Keratinocyte (primary cell): ENCODE measurements at regions not wholly inside any gene's neighbourhood (a gene's known extent, or its start where the extent isn't known, plus 50 kb on each side); places are given as distances from the start of the nearest gene placed in this dataset.
"Not testable (repeated sequence)": the region's sequence is repeated elsewhere in the genome, so short reads cannot be mapped to it uniquely, and the experiment has no call there.

ENCODE experiments used
- DNase-seq: peaks from one replicate; pipeline ENCODE4 v3.0.0-alpha.2; 2011; ENCODE audit warnings: low read depth, missing footprints, low spot score
- FAIRE-seq: peaks from 2 replicates; lab custom pipeline; 2011; peaks lifted over from hg19 to GRCh38; lab: Jason Lieb, UNC
- H2AFZ ChIP-seq: 2 replicates; pipeline ENCODE4 v1.6.0; 2012; ENCODE audit warnings: low read length, control low read depth, inconsistent platforms; ENCODE audit not compliant: control insufficient read depth
- H3K27ac ChIP-seq: 2 replicates; pipeline ENCODE4 v1.5.1; 2011; ENCODE audit warnings: low read length; ENCODE audit not compliant: control insufficient read depth, insufficient read depth
- H3K27me3 ChIP-seq: 3 replicates; pipeline ENCODE4 v1.6.0; 2011; ENCODE audit warnings: low read length; ENCODE audit not compliant: control insufficient read depth, insufficient read depth; ENCODE audit errors: extremely low read depth
- H3K36me3 ChIP-seq, 2 experiments: 2 replicates in 1 of 2; 3 replicates in 1 of 2; pipeline ENCODE4 v1.5.1; 2011; ENCODE audit warnings: low read length in 2 of 2, mild to moderate bottlenecking in 1 of 2; ENCODE audit not compliant: control insufficient read depth in 2 of 2, insufficient read depth in 2 of 2; ENCODE audit errors: extremely low read depth in 1 of 2
- H3K4me1 ChIP-seq: 3 replicates; pipeline ENCODE4 v1.5.1; 2011; ENCODE audit warnings: low read length; ENCODE audit not compliant: control insufficient read depth, insufficient read depth; ENCODE audit errors: extremely low read depth
- H3K4me2 ChIP-seq: 3 replicates; pipeline ENCODE4 v1.6.0; 2011; ENCODE audit warnings: low read depth, low read length; ENCODE audit not compliant: control insufficient read depth, insufficient read depth; ENCODE audit errors: extremely low read depth
- H3K4me3 ChIP-seq, 3 experiments: fragments of 200-600 bp in 1 of 3; sonication (generic) in 1 of 3; 2 replicates in 2 of 3; 3 replicates in 1 of 3; pipeline ENCODE4 v1.5.1; 2011 to 2016; ENCODE audit warnings: low read length in 3 of 3, mild to moderate bottlenecking in 3 of 3, control low read depth in 2 of 3, inconsistent platforms in 1 of 3, low read depth in 1 of 3, mixed read lengths in 1 of 3, mixed run types in 1 of 3, moderate library complexity in 1 of 3; ENCODE audit not compliant: control insufficient read depth in 2 of 3, insufficient read depth in 2 of 3; ENCODE audit errors: extremely low read depth in 1 of 3
- H3K79me2 ChIP-seq: 2 replicates; pipeline ENCODE4 v1.6.0; 2012; ENCODE audit warnings: low read length; ENCODE audit not compliant: control insufficient read depth, insufficient read depth
- H3K9ac ChIP-seq: 3 replicates; pipeline ENCODE4 v1.6.0; 2011; ENCODE audit warnings: low read length; ENCODE audit not compliant: control insufficient read depth, insufficient read depth; ENCODE audit errors: extremely low read depth
- H3K9me1 ChIP-seq: 3 replicates; pipeline ENCODE4 v1.6.0; 2011; ENCODE audit warnings: low read length; ENCODE audit not compliant: control insufficient read depth, insufficient read depth; ENCODE audit errors: extremely low read depth
- H3K9me3 ChIP-seq: 2 replicates; pipeline ENCODE4 v1.5.1; 2012; ENCODE audit warnings: low read depth, low read length; ENCODE audit not compliant: control insufficient read depth
- H4K20me1 ChIP-seq: 3 replicates; pipeline ENCODE4 v1.6.0; 2011; ENCODE audit warnings: low read length; ENCODE audit not compliant: control insufficient read depth, insufficient read depth; ENCODE audit errors: extremely low read depth
- EZH2 ChIP-seq: IDR thresholded peaks from one replicate; pipeline ENCODE4 v1.6.1; 2012; ENCODE audit warnings: inconsistent platforms, mild to moderate bottlenecking, low read length, moderate library complexity
- dilution Hi-C: fragments of 300-500 bp; cut with MboI; formaldehyde crosslinking; loops from one replicate; pipeline ENCODE4 v1.7.0; 2020; ENCODE audit warnings: low sequenced_read_pairs; ENCODE audit not compliant: extremely low pct_ligation_motif_present
- TF ChIP-seq, protein P1 (sequence below), 3 experiments: IDR thresholded peaks in 1 of 3; conservative IDR thresholded peaks in 1 of 3; optimal IDR thresholded peaks in 1 of 3; 2 replicates in 2 of 3; 3 replicates in 1 of 3; pipeline versions ENCODE3 to v1.5.1; 2011; ENCODE audit warnings: low read length in 3 of 3, mild to moderate bottlenecking in 3 of 3, moderate library complexity in 2 of 3, control low read depth in 1 of 3, inconsistent platforms in 1 of 3; ENCODE audit not compliant: insufficient read depth in 2 of 3; ENCODE audit errors: extremely low read depth in 1 of 3

DNA sequence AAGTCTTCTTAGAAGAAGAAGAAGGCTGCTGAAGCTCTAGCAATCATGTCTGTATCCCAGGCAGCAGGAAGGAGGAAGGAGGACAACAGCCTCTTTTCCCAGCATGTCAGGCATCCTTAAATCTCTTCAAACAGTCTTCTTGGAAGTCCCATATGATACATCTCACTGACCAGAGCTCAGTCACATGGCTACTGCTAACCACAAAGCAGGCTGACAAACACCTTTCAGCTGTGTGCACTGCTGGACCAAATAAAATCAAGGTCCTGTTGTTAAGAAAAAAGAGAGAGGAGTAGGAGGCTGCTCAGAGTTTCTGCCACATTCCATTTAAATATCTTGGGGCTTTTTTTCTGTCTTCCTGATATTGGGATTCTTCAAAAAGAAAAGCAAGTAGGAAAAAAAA, 203.4 kb upstream of the PELI2 start:
- dilution Hi-C loops = no loop called here
- no peak overlapping the region for H3K27ac ChIP-seq

GRCh38 chr14:55915456-55915855, 202.8 kb upstream of the PELI2 start:
- Histone ChIP-seq H3K27me3 (peaks cover 2% of the 10 kb centered on the region), H3K79me2 (no peaks in the 10 kb centered on the region), H3K4me3 (no peak overlapping the region), H3K36me3 (no peaks in the 10 kb centered on the region), H3K27ac (no peak overlapping the region), H3K9ac (no peak overlapping the region), H3K9me1 (no peaks in the 10 kb centered on the region), H3K4me1 (no peaks in the 10 kb centered on the region), H3K9me3 (no peaks in the 10 kb centered on the region), H3K4me2 (no peak overlapping the region), H4K20me1 (no peaks in the 10 kb centered on the region), H2AFZ (no peak overlapping the region)
- no peak for DNase-seq
- TF ChIP-seq EZH2 = no peak
- TF ChIP-seq, protein P1, sequence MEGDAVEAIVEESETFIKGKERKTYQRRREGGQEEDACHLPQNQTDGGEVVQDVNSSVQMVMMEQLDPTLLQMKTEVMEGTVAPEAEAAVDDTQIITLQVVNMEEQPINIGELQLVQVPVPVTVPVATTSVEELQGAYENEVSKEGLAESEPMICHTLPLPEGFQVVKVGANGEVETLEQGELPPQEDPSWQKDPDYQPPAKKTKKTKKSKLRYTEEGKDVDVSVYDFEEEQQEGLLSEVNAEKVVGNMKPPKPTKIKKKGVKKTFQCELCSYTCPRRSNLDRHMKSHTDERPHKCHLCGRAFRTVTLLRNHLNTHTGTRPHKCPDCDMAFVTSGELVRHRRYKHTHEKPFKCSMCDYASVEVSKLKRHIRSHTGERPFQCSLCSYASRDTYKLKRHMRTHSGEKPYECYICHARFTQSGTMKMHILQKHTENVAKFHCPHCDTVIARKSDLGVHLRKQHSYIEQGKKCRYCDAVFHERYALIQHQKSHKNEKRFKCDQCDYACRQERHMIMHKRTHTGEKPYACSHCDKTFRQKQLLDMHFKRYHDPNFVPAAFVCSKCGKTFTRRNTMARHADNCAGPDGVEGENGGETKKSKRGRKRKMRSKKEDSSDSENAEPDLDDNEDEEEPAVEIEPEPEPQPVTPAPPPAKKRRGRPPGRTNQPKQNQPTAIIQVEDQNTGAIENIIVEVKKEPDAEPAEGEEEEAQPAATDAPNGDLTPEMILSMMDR (optimal IDR thresholded peaks at IDR 0.05 in 1 of 3, IDR thresholded peaks at IDR 0.05 in 1 of 3, conservative IDR thresholded peaks at IDR 0.05 in 1 of 3; ENCODE audit: extremely low read depth in 1 of 3, insufficient read depth in 2 of 3, low read length in 3 of 3) = no peak
- dilution Hi-C loops = no loop called here
- FAIRE-seq = no peak

More for the DNA sequence above, 203.4 kb upstream of the PELI2 start:
- H3K4me1 ChIP-seq = no peaks in the 10 kb centered on the region
- no peaks in the 10 kb centered on the region for H3K79me2 ChIP-seq
- H4K20me1 ChIP-seq = no peaks in the 10 kb centered on the region
- TF ChIP-seq, protein P1 (optimal IDR thresholded peaks at IDR 0.05 in 1 of 3, IDR thresholded peaks at IDR 0.05 in 1 of 3, conservative IDR thresholded peaks at IDR 0.05 in 1 of 3; ENCODE audit: extremely low read depth in 1 of 3, insufficient read depth in 2 of 3, low read length in 3 of 3) = no peak
- H3K9me1 ChIP-seq = no peaks in the 10 kb centered on the region
- H3K4me3 ChIP-seq = no peak overlapping the region
- no peak overlapping the region for H2AFZ ChIP-seq
- no peaks in the 10 kb centered on the region for H3K36me3 ChIP-seq
- H3K9ac ChIP-seq = no peak overlapping the region
- peaks cover 2% of the 10 kb centered on the region for H3K27me3 ChIP-seq
- no peaks in the 10 kb centered on the region for H3K9me3 ChIP-seq
- H3K4me2 ChIP-seq = no peak overlapping the region
- FAIRE-seq (no peak), DNase-seq (no peak)

DNA sequence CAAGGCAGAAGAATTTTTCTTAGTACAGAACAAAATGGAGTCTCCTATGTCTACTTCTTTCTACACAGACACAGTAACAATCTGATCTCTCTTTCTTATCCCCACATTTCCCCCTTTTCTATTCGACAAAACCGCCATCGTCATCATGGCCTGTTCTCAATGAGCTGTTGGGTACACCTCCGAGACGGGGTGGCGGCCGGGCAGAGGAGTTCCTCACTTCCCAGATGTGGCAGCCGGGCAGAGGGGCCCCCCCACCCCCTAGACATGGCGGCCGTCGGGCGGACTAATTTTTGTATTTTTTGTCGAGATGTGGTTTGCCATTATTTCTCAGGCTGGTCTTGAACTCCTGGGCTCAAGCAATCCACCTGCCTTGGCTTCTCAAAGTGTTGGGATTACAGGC, 198.4 kb upstream of the PELI2 start:
- DNase-seq, H3K27me3 ChIP-seq: not testable (repeated sequence)

More for the DNA sequence above, 198.4 kb upstream of the PELI2 start:
- H3K9me3 ChIP-seq, FAIRE-seq, dilution Hi-C loops, H3K27ac ChIP-seq, H3K9ac ChIP-seq, H3K4me3 ChIP-seq, H3K4me2 ChIP-seq, H4K20me1 ChIP-seq, H3K4me1 ChIP-seq, H3K36me3 ChIP-seq, H3K79me2 ChIP-seq, H3K9me1 ChIP-seq, H2AFZ ChIP-seq: not testable (repeated sequence)
